PC-3 (cell line): ENCODE measurements at regions not wholly inside any gene's neighbourhood (a gene's known extent, or its start where the extent isn't known, plus 50 kb on each side); places are given as distances from the start of the nearest gene placed in this dataset.

Experiments
- CTCF ChIP-seq: fragments of 300-600 bp; sonication (generic); conservative IDR thresholded peaks from 2 replicates; pipeline ENCODE4 v1.5.1; 2017; ENCODE audit warnings: antibody characterized with exemption, low read depth, mild to moderate bottlenecking, low read length
- EZH2 ChIP-seq: fragments of 300-600 bp; sonication (generic); IDR thresholded peaks from one replicate; pipeline ENCODE4 v1.6.1; 2017; ENCODE audit warnings: antibody characterized with exemption, mild to moderate bottlenecking, low read length; ENCODE audit not compliant: unreplicated experiment
- EZH2phosphoT487 ChIP-seq: fragments of 300-600 bp; sonication (generic); IDR thresholded peaks from 2 replicates; pipeline ENCODE4 v1.6.1; 2018; ENCODE audit warnings: mild to moderate bottlenecking, antibody characterized with exemption, low read length, borderline replicate concordance

- peak; percentile 83 for TF ChIP-seq CTCF
- TF ChIP-seq EZH2phosphoT487, result no peak
- no peak for TF ChIP-seq EZH2
These were observed 184.3 kb downstream of the SH3BP4 start for GRCh38 chr2:235135990-235136561.
